ENCODE measurements at regions not wholly inside any gene's neighbourhood (a gene's known extent, or its start where the extent isn't known, plus 50 kb on each side); places are given as distances from the start of the nearest gene placed in this dataset.
"Not testable (repeated sequence)": the region's sequence is repeated elsewhere in the genome, so short reads cannot be mapped to it uniquely, and the experiment has no call there.

DNA sequence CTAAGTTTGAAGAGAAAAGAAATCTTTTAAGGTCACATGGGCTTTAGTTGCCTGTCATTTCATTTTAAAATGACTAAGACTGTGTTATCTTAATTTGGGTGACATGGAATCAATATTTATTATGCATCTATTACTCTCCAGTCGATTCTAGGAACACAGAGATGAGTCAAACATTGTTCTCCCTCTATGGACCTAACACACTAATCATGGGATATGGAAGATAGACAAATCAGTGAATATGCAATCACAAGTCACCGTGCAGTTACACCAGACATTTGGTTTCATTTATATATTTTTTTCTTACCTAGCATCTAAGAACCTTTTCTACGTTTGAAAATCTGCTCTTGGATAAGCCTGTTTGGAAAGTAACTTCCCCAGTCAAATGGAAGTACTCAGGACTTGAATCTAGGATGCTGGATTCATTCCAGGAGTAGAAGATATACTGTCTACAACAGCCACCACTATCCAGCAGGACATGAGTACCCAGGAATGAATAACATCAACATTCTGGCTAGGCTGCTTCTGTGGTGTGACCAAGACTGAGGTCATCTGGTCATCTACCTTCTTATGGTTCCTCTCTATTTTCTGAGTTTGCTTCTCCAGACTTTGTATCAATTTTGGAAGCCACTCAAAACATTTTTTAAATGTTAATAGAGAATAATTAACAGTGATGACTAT, 902.9 kb upstream of the LRRN3 start:
- DNase-seq, result no peak

DNA sequence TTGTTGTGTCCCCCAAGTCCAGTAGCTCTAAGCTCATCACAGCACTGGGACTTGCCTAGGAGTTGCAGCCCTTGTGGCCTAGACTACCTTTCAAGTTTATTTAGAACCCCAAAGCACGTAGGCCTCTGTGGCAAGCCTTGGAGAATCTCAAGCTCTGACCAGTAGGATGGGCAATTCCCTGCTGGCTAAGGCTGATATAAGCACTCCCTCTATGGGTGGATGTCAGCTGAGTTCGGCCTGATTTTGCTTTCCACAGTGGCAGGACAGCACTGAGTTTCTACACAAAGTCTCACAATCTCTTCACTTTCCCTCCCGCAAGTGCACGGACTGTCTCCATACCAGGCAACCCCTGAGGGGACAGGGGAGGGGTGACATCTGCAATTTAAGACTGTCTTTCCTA, 886.4 kb upstream of the LRRN3 start:
- DNase-seq, result no peak

DNA sequence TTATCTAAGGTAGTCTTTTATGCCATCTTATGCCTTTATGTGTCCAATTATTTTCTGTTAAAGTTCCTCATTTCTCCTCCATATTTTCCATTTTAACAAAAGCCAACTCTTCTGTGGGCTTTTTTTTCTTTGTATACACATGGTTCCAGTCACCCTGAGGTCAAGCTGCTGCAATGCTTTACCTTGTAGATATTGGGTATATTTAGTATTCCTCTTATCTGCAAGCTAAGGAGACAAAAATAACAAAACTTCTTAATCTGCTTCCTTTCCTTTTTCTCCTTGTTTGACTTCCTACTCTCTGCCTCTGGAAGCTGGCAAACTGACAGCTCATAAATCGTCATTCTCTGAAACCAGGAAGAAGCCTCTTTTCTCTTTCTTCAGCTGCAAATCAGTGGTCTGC, 885.0 kb upstream of the LRRN3 start:
- no peak for DNase-seq

DNA sequence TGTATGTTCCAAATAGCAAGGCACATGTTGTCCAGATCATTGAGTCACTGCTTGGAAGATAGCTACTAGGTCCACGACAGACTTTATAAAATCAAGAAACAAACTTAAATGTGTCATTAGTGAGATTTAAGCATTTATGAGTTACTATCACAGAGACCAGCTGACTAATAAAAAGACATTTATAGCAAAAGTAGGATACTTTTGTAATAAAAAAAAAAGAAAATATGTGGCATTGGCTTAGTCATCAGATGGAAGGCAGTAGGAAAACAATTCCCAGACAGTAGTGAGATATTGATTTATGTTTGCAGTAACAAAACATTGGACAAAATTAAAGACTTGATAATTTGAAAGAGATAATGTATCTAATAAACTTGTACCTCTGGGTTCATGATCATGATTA, 881.0 kb upstream of the LRRN3 start:
- DNase-seq, result no peak

DNA sequence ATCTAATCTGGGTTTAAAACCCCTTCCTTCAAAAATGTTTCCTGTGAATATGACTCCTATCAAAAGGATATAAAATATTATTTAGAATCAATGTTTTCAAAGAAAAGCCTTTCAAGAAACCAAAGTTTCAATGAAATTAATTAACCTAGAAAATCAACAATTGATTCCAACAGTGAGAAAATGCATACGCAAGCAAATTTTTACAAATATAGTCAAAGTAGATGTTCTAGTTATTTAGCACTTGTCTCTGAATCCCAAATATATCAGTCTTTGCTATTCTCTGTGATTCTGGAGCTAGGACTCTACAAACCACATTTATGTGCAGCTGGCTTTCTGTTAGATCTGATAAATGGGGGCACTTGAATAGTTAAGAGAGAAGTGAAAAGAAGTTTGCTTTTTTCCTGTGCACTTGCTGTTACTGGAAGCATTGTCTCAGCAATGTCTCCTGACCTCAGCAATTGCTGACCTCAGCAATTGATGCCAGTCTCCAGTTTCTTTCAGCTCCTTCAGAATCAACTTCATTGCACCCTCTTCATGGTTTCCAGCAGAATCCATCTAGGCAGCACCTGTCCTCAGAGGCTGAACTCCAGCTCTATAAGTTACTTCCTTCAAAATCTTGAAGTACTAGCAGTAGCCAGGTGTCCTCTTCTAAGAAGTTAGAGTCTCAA, 879.9 kb upstream of the LRRN3 start:
- DNase-seq, result no peak

DNA sequence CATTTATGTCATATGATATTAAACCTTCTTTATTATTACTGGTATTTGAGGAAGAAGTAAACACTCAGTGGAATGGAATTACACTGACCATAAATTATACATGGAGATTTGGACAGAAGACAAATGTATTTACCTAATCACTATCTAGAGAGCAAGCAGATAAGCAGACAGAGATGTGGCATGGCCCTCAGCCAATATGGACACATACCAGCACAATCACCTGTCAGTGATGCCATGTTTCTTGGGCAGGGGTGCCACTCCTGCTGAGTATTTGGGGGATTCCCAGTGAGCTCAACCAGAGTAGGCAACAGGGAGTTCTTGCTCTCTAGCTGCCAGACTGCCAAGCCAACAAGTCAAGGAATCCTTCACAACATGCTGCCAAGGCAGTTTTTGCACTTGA, 866.3 kb upstream of the LRRN3 start:
- no peak for DNase-seq

DNA sequence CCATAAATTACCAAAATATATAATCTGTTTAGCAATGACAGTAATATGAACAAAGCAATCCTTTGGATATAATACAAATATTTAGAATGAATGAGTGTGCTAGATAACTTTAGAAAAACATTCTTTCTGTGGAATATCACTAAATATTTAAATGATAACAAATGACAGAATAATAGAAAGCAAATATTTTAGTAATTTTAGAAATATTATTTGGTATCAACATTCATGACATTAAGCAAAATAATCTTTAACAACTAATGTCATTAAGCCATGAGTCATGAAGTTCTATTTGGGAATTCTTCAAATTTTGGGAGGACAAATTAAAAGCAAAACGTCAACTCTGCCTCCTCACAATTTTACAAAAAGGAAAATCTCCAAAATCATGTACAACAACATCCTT, 844.8 kb upstream of the LRRN3 start:
- DNase-seq, result no peak

DNA sequence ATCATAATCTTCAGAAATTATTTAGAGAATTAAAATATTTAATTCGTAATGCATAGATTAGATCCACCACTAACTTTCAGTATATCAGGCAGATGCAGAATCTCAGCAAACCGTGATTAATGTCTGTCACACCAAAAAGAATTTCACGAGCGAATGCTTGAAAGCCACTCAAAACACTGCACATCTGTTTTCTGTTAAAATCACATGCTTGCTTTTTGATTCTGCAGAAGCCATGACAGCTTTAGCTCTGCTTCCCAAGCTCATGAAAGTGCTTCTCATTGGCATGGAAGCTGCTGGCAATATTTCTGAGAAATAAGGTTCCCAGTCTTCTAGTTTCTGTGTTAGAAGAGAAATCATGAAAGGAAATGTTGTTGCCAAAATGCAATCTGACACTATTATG, 837.8 kb upstream of the LRRN3 start:
- no peak for DNase-seq

DNA sequence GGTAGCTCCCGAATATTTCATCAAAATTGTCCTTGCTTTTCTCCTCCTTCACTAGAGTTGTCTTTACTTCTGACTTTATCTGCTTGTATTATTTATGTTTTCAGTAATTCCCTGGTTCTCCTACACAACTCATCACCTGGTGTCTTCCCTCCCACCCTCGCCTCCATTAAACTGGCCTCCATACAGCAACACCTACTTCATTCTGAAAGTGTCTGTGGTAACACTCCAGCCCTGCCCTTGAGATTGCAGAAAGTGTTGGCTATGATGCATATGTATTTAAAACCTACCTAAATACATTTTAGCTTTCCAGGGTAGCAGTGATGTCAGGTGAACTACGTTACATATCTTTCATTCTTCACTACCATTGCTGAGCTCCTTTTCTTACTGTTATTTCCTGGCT, 833.3 kb upstream of the LRRN3 start:
- no peak for DNase-seq

DNA sequence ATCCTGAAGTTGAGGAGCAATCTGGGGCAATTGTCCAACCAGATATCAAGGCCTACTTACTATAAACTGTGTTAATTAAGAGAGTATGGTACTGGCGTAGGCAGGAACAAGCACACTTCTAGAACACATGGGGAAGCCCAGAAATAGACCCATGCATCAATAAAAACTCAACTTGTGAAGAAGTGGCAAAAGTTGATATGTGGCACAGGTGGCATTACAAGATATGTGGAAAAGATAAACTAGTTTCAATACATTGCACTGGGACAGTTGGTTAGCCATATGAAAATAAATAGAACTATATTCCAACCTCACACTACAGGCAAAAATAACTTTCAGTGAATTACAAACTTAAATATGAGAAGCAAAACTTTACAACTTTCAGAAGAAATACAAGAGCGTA, 828.7 kb upstream of the LRRN3 start:
- DNase-seq, result no peak

DNA sequence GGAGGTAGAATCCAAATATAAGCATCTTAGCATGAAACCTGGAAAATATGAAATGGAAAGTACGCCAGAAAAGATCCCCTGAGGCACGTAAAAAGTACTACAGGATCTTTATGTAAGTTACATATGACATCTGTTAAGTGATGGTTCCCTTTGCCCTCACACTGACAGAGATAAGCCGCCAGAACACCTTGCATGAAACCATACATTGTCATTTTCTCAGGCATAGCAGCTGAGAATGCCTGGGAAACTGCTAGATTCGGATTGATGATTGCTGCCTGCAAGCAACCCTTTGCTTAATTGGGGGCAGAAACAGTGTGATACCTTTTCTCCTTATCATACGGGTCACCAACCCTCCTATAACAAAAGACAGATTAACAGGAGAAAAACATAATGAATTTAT, 826.6 kb upstream of the LRRN3 start:
- no peak for DNase-seq

DNA sequence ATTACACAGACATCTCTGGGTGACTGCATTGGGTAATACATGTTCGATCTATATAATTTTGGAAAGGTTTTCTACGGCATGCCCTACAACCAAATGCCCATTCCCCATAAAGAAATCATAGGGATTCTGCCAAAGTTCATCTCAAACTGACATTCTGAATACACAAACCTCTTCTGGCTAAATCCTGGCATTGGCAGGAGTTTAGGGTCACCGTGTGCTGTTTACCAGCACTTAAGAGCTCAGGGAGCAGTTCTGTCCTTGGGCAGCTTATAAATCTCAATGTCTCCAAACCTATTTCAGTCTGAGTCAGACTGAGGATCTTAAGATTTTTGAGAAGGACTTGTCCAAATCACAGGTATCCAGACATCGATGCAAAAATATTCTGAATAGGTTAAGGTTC, 809.6 kb upstream of the LRRN3 start:
- no peak for DNase-seq

DNA sequence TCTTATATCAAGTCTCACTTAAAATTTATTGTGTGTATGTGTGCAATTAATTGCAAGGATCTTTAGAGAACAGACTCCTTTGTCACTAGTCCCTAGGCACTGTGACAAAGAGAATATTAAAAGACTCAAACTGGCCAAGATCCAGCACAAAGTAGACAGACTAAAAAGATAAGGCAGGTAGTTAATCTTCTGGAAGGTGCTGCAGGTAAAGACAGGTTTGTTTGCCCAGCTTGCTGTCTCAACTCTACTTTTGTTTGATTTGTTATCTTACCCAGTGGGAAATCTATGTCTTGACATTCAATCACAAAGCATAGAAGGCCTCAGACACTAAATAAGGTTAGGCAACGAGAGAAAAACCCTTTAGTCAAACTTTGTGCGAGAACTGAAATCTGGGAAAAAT, 807.9 kb upstream of the LRRN3 start:
- DNase-seq, result no peak

DNA sequence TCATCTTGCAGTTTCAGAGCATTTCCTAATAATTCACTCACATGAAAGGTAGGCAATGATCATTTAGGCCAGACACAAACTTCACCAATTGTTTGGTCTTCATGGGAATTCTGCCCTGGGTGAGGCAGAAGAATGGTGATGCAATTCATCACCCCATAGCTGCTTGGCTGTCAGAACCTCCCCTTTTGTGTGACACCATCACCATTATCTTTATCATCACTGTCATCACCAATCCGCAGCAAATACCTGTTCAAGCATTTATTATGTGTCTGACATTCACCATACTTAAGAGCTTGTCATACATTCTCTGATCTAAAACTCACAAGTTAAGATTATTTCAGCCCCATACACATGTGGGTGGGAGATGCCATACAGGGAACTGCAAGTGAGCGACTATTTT, 799.5 kb upstream of the LRRN3 start:
- no peak for DNase-seq

DNA sequence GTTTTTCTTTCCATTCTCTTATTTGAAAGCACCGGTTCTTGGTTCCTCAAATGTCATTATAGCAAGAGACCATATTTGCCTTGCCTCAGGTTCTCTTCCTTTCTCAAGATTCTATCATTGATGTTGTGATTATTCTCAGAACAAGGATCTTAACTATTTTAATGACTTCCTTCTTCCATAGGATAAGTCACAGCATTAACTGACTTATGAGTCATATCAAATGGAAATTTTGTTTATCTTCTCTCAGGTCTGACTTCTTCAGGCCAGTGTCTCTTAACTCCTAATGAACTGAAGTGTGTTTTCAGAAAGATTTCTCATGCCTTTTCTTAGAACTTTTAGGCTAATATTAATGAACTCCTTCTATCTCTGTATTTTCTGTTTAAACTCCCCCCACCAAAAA, 794.6 kb upstream of the LRRN3 start:
- no peak for DNase-seq

DNA sequence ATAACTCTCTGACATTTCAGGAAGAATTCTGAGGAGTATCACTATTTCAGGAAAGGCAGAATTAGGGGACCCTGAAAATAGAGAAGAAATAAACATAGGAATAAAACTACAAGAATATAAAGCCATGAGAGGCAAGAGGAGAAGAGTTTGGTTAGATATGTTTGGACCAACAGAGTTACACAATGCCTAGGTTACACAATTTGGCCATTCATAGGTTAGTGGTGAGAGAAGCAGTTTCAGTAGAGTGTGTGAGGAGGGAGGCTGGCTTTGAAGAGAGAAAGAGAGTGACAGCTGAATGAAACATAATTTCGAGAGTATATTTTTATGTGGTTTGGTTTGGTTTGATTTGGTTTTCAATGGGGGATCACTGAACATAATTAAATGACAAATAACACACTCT, 783.2 kb upstream of the LRRN3 start:
- DNase-seq, result no peak

DNA sequence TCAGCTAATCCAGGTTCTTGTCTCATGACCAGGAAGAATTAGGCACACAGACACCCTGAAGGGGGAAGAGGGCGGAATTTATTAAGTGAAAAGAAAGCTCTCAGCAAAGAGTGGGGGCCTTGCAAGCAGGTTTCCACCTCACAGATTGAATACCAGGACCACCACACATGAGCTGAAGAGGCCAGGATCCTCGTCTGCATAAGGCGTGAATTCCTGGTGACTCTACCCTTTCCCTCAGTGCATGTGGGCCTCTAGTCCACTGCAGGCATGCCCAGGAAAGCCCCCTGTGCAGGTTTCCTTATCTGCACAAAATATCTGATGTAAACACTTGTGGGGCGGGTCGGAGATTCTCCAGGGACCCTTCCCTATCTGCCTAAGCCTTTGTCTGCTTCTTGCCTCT, 782.1 kb upstream of the LRRN3 start:
- no peak for DNase-seq

DNA sequence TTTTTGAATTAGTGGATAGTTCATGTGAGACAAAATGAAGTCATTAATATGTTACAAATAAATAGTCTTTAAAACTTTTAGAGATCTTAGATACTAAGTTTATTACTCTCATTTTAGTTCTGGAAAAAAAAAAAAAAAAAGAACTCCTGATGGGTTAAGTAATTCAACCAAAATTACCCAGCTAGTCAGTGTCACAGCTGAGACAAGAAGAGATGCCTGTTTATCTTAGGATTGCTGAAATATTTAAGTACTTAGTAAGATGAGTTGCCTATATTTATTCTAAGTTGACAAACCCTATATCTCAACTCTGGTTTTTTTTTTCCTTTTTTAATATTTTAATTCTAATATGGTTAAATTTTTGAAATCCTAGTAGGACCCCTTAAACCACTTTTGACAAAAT, 781.0 kb upstream of the LRRN3 start:
- no peak for DNase-seq

DNA sequence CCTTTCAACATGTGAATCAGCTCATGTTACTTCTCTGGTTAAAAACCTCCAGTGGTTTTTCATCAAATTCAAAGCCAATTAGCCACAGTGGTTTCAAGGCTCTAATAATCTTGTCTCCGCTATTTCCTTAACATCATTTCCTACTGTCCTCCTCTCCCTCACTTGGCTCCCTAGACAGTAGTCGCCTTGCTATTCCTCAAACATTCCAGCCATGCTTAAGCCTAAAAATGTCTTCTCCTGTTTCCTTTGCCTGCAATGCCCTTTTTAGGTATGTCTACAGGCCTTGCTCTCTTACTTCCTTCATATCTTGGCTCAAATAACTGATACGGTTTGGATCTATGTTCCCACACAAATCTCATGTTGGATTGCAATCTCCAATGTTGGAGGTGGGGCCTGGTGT, 779.4 kb upstream of the LRRN3 start:
- no peak for DNase-seq

DNA sequence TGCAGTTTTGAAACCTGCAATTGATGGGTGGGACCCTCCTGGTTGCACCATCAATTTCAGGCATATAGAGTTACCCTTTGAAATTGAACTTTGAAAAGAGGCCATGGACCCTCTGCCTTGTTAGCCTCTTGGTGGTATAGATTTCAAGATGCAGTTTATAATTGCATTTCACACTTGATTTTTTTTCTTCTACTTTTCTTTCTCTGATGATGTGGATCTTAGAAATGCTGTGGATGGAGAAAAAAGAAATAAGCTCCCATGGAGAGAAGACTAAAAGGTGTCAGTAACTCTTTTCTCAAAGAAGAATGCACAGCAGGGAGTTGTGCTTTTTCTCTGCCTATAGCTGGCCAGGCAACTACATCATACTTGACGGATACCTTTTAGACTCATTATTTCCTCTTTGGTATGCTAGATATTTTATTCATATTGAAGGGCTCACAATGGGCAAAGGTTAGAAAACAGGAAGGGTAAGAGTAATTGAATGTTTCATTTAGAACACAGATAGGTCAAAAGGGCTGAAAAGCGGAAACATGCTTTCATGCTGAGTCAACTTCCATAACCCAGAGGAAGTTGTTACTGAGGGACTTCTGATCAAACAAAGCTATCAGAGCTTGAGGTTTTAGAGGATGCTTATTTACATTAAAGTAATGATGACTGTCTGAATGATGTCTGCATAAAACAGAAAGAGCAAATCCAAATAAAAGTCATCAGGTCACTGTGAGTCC, 773.2 kb upstream of the LRRN3 start:
- no peak for DNase-seq

DNA sequence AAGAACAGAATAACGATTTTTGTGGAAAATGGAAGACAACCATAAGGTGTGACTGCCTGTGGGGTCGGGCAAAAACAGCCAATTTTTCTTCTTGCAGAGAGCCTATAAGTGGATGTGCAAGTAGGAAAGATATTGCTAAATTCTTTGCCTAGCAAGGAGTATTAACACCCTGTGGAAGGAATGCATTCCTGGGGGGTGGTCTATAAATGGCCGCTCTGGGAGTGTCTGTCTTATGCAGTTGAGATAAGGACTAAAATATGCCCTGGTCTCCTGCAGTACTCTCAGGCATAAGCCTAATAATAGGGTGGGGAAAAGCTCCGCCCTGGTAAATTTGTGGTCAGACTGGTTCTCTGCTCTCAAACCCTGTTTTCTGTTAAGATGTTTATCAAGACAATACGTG, 770.6 kb upstream of the LRRN3 start:
- not testable (repeated sequence) for DNase-seq

DNA sequence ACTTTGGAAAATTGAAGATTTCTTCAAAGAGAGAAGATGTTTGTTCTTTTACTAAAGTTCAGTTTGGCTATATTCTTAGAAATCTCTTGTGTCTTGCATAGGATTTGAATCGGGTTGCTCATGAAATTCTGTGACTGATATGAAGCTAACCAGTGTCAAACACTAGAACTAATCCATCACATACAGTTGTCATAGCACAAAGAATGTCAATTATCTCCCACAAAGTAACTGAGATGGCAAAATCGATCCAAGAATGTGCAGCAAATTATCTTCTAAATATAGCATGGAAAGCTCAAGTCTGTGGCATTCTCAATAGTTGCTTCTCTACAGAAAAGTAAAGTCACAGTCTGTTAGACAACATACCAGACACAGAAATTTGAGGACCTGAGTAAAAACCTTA, 768.1 kb upstream of the LRRN3 start:
- DNase-seq, result no peak

DNA sequence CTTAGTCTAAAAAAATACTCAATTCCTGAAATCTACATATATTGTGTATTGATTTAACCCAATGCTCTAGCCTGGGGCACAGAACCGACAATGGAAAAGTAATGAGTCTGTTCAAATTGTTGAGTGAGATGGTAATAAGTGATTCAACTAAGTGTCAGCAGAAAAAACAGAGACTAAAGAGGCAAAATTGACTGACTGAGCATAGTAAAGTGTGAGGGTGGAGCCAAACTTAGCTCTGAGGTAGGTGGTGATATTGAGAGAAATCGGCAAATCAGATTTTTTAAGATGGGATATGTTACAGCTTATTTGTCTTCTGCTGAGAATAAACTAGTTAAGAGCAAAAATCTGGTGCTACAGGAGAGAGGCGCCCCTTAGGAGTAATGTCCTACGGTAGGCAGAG, 764.0 kb upstream of the LRRN3 start:
- no peak for DNase-seq

DNA sequence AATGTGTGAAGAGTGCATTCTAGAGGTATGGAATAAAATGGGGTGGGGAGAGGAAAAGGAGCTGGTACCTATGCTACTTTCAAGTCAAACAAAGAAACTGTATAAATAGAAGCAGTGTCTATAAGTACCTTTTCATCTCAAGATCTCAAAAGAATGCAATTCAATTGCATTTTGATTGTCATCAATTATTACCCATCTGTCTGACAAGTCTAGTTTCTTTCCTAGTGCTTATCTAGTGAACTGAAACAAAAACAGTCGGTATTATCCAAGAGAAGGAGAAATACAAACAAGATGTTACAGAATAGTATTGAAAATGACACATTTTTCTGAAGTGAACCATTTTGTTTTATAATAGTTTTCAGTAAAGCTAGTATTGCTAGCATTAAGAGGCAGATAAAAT, 754.5 kb upstream of the LRRN3 start:
- no peak for DNase-seq

DNA sequence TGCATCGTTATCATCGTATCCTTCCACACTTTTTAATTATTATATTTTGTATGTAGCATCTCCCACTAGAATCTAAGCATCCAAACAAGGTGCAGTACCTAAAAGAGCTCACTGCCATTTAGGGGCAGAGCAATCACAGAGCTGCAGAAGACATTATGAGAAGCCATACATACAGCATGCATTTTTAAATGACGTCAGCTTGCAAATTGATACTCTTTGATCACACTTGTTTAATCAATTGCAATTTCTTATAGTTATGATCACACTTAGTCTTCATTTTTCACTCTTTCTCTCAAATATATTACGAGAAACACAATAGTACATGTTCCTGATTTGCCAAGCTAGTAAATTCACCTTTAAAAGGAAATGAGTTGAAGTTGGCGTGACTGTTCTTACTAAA, 753.3 kb upstream of the LRRN3 start:
- DNase-seq, result no peak

Measured in CD4-positive, alpha-beta T cell treated with Interleukin-6 for 4 hours (primary cell).